HepG2 (cell line): ENCODE measurements at regions not wholly inside any gene's neighbourhood (a gene's known extent, or its start where the extent isn't known, plus 50 kb on each side); places are given as distances from the start of the nearest gene placed in this dataset.

Experiments
- ATAC-seq: fragments of 200-7000 bp; cut with Tn5 transposase; 3 replicates; pipeline ENCODE4 v1.9.1; 2020; ENCODE audit warnings: mild to moderate bottlenecking, moderate library complexity
- BruUV-seq: library from RNA; stranded (reverse); fragments of 400-500 nt; replicated peaks from 2 replicates; lab custom pipeline; 2021; lab: Mats Ljungman, UMichigan
- CTCF ChIA-PET: fragments of 300-600 bp; formaldehyde crosslinking; extraction: SDS; loops from one replicate; lab custom pipeline; 2021; ENCODE audit warnings: low total read pairs, inconsistent platforms, low intra/inter-chr PET ratio; lab: Yijun Ruan, JAX
- POLR2A ChIA-PET: fragments of 350-600 bp; sonication (Branson Sonifier 250); formaldehyde crosslinking; loops from one replicate; lab custom pipeline; 2020; ENCODE audit warnings: antibody characterized with exemption, inconsistent platforms; lab: Yijun Ruan, JAX
- DNase-seq: peaks from one replicate; pipeline ENCODE4 v3.0.0-alpha.2; 2015; ENCODE audit warnings: low spot score
- FAIRE-seq: peaks from 3 replicates; lab custom pipeline; 2011; peaks lifted over from hg19 to GRCh38; lab: Jason Lieb, UNC
- H2AFZ ChIP-seq: one replicate; pipeline ENCODE4 v1.6.1; 2011; ENCODE audit warnings: low read length, inconsistent platforms
- H3K27ac ChIP-seq: fragments of 300-600 bp; 3 replicates; pipeline ENCODE4 v1.8.0; 2011; ENCODE audit warnings: mixed run types, mild to moderate bottlenecking, mixed read lengths, low read length, inconsistent platforms; ENCODE audit not compliant: insufficient read depth; ENCODE audit errors: extremely low read length
- H3K27me3 ChIP-seq, 2 experiments: fragments of 200-600 bp in 1 of 2; 2 replicates in 1 of 2; 3 replicates in 1 of 2; pipeline versions ENCODE4 v1.6.0 to v1.8.0; 2011; ENCODE audit warnings: low read length in 2 of 2, mild to moderate bottlenecking in 2 of 2, moderate library complexity in 2 of 2, inconsistent platforms in 1 of 2; ENCODE audit not compliant: insufficient read depth in 2 of 2, control insufficient read depth in 1 of 2
- H3K36me3 ChIP-seq, 2 experiments: fragments of 200-600 bp in 1 of 2; replicated peaks in 1 of 2; 2 replicates in 1 of 2; 3 replicates in 1 of 2; pipeline versions ENCODE4 v1.5.1 to v1.8.0; 2011; ENCODE audit warnings: low read length in 2 of 2, inconsistent platforms in 1 of 2; ENCODE audit not compliant: insufficient read depth in 2 of 2, control insufficient read depth in 1 of 2
- H3K4me1 ChIP-seq: 2 replicates; pipeline ENCODE4 v1.5.1; 2012; ENCODE audit warnings: low read length, inconsistent platforms; ENCODE audit not compliant: insufficient read depth
- H3K4me2 ChIP-seq: 2 replicates; pipeline ENCODE4 v1.6.0; 2011; ENCODE audit warnings: low read depth, low read length, inconsistent platforms
- H3K4me3 ChIP-seq, 3 experiments: fragments of 200-600 bp in 1 of 3; sonication (generic), shearing (Covaris generic) in 1 of 3; replicated peaks in 1 of 3; 2 replicates each; pipeline ENCODE4 v1.5.1; 2011 to 2016; ENCODE audit warnings: low read length in 3 of 3, inconsistent platforms in 2 of 3, low read depth in 2 of 3, mild to moderate bottlenecking in 2 of 3, control low read depth in 1 of 3, mixed read lengths in 1 of 3; ENCODE audit not compliant: insufficient read depth in 1 of 3
- H3K79me2 ChIP-seq: one replicate; pipeline ENCODE4 v1.6.1; 2011; ENCODE audit warnings: low read length, inconsistent platforms; ENCODE audit not compliant: insufficient read depth
- H3K9ac ChIP-seq: 2 replicates; pipeline ENCODE4 v1.6.0; 2011; ENCODE audit warnings: mild to moderate bottlenecking, low read depth, low read length, inconsistent platforms; ENCODE audit not compliant: insufficient read depth
- H3K9me3 ChIP-seq: 2 replicates; pipeline ENCODE4 v1.5.1; 2012; ENCODE audit warnings: mild to moderate bottlenecking, low read length
- H4K20me1 ChIP-seq: 2 replicates; pipeline ENCODE4 v1.6.0; 2011; ENCODE audit warnings: inconsistent platforms, mild to moderate bottlenecking, low read length, moderate library complexity; ENCODE audit not compliant: insufficient read depth
- CCAR2 ChIP-seq: fragments of 200-400 bp; formaldehyde crosslinking; optimal IDR thresholded peaks from 2 replicates; pipeline ENCODE3; 2018; ENCODE audit warnings: low read depth, mild to moderate bottlenecking, low read length, moderate library complexity
- EEA1 ChIP-seq: sonication (generic); formaldehyde crosslinking; IDR thresholded peaks from 2 replicates; pipeline ENCODE4 v1.5.1; 2020; ENCODE audit warnings: mild to moderate bottlenecking, missing genetic modification reagents, borderline replicate concordance
- MTA3 ChIP-seq: sonication (generic); formaldehyde crosslinking; IDR thresholded peaks from 2 replicates; pipeline ENCODE4 v1.4.0; 2020; ENCODE audit warnings: missing genetic modification reagents
- MTF2 ChIP-seq: sonication (generic); formaldehyde crosslinking; IDR thresholded peaks from 2 replicates; pipeline ENCODE4 v1.5.0; 2020; ENCODE audit warnings: missing genetic modification reagents, borderline replicate concordance
- ZC3H4 ChIP-seq: sonication (generic); formaldehyde crosslinking; IDR thresholded peaks from 2 replicates; pipeline ENCODE4 v1.4.0; 2020; ENCODE audit warnings: missing genetic modification reagents, borderline replicate concordance
- ZMYM4 ChIP-seq: sonication (generic); formaldehyde crosslinking; IDR thresholded peaks from 2 replicates; pipeline ENCODE4 v1.8.1; 2023; ENCODE audit warnings: mild to moderate bottlenecking, missing genetic modification reagents
- ZNF615 ChIP-seq: sonication (generic); formaldehyde crosslinking; IDR thresholded peaks from 2 replicates; pipeline ENCODE4 v1.5.0; 2020; ENCODE audit warnings: mild to moderate bottlenecking, missing genetic modification reagents, borderline replicate concordance
- ZNF790 ChIP-seq: sonication (generic); formaldehyde crosslinking; IDR thresholded peaks from 2 replicates; pipeline ENCODE4 v1.8.0; 2022; ENCODE audit warnings: missing genetic modification reagents, mild to moderate bottlenecking, borderline replicate concordance
- ZSCAN25 ChIP-seq: sonication (generic); formaldehyde crosslinking; IDR thresholded peaks from 2 replicates; pipeline ENCODE4 v1.8.0; 2022; ENCODE audit warnings: mild to moderate bottlenecking, missing genetic modification reagents
- ZSCAN31 ChIP-seq: sonication (generic); formaldehyde crosslinking; IDR thresholded peaks from 2 replicates; pipeline ENCODE4 v1.5.0; 2020; ENCODE audit warnings: low read depth, mild to moderate bottlenecking, missing genetic modification reagents
- WGBS: methylation state at CpG from one replicate; pipeline ENCODE4 v1.1.6; 2017; ENCODE audit warnings: low lambda C conversion rate; 5-methylcytosine and 5-hydroxymethylcytosine counted together
- in situ Hi-C: cut with HindIII; loops from 2 replicates; pipeline ENCODE4 v1.10.0; 2017; ENCODE audit warnings: low pct_unique_long_range_greater_than_20kb; ENCODE audit not compliant: extremely low pct_ligation_motif_present
- intact Hi-C: fragments of 100-400 bp; cut with micrococcal nuclease; formaldehyde crosslinking; loops from one replicate; pipeline ENCODE4 v1.10.0; 2022; ENCODE audit not compliant: unreplicated experiment
- TF ChIP-seq, protein P1 (sequence below): sonication (generic); formaldehyde crosslinking; IDR thresholded peaks from 2 replicates; pipeline ENCODE4 v1.4.0; 2020; ENCODE audit warnings: missing genetic modification reagents

GRCh38 chr3:74463515-74463914 lies 150.9 kb downstream of the CNTN3 start:
- no peak overlapping the region for H3K9ac ChIP-seq
- H3K36me3 ChIP-seq: no peaks in the 10 kb centered on the region
- in situ Hi-C loops: no loop called here
- 44% methylated on average over 4 of the region's 4 CpGs for WGBS
- H3K79me2 ChIP-seq: no peaks in the 10 kb centered on the region
- no TSS peak for BruUV-seq
- TF ChIP-seq MTA3 (CRISPR knock-in tag) (no peak), ZNF790 (CRISPR knock-in tag) (no peak), ZMYM4 (CRISPR knock-in tag) (no peak), CCAR2 (no peak), ZSCAN25 (no peak), ZC3H4 (CRISPR knock-in tag) (no peak), ZNF615 (CRISPR knock-in tag) (no peak), MTF2 (CRISPR knock-in tag) (no peak), ZSCAN31 (CRISPR knock-in tag) (no peak), EEA1 (no peak)
- TF ChIP-seq, protein P1, sequence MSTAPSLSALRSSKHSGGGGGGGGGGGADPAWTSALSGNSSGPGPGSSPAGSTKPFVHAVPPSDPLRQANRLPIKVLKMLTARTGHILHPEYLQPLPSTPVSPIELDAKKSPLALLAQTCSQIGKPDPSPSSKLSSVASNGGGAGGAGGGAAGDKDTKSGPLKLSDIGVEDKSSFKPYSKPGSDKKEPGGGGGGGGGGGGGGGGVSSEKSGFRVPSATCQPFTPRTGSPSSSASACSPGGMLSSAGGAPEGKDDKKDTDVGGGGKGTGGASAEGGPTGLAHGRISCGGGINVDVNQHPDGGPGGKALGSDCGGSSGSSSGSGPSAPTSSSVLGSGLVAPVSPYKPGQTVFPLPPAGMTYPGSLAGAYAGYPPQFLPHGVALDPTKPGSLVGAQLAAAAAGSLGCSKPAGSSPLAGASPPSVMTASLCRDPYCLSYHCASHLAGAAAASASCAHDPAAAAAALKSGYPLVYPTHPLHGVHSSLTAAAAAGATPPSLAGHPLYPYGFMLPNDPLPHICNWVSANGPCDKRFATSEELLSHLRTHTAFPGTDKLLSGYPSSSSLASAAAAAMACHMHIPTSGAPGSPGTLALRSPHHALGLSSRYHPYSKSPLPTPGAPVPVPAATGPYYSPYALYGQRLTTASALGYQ (CRISPR knock-in tag): no peak
- ChIA-PET POLR2A (no interaction called here), CTCF (no interaction called here)
- no peak for ATAC-seq
- H3K4me1 ChIP-seq: no peaks in the 10 kb centered on the region
- no peaks in the 10 kb centered on the region for H3K27me3 ChIP-seq
- DNase-seq: no peak
- no peak overlapping the region for H3K4me3 ChIP-seq
- H3K27ac ChIP-seq: no peak overlapping the region
- no peak overlapping the region for H2AFZ ChIP-seq
- no peak overlapping the region for H3K4me2 ChIP-seq
- H3K9me3 ChIP-seq: 0 out of 2 replicates have a peak, but pooled peaks cover 7% of the 10 kb centered on the region
- intact Hi-C loops: no loop called here
- no peak for FAIRE-seq
- no peaks in the 10 kb centered on the region for H4K20me1 ChIP-seq
